K562 (cell line): ENCODE measurements at regions not wholly inside any gene's neighbourhood (a gene's known extent, or its start where the extent isn't known, plus 50 kb on each side); places are given as distances from the start of the nearest gene placed in this dataset.

Experiments
- ATAC-seq: fragments of 200-7000 bp; cut with Tn5 transposase; 3 replicates; pipeline ENCODE4 v1.9.1; 2020; ENCODE audit warnings: moderate library complexity
- BruUV-seq: library from RNA; stranded (reverse); fragments of 400-500 nt; replicated peaks from 2 replicates; lab custom pipeline; 2021; lab: Mats Ljungman, UMichigan
- CTCF ChIA-PET: fragments of 300-600 bp; formaldehyde crosslinking; extraction: SDS; loops from one replicate; lab custom pipeline; 2021; ENCODE audit warnings: low intra/inter-chr PET ratio; lab: Yijun Ruan, JAX
- POLR2A ChIA-PET: fragments of 300-600, 350-650 bp; sonication (Branson Sonifier 250); formaldehyde crosslinking; extraction: SDS; loops from one replicate; lab custom pipeline; 2021; ENCODE audit warnings: antibody characterized with exemption, inconsistent platforms; lab: Yijun Ruan, JAX
- DNase-seq, 4 experiments: peaks; one replicate each; pipeline versions ENCODE4 v3.0.0 to v3.0.0-alpha.2; 2011 to 2018; ENCODE audit warnings: low spot score in 3 of 4, mixed read lengths in 3 of 4; ENCODE audit errors: extremely low read depth in 1 of 4
- FAIRE-seq: peaks from 2 replicates; lab custom pipeline; 2011; peaks lifted over from hg19 to GRCh38; lab: Jason Lieb, UNC
- H2AFZ ChIP-seq: 2 replicates; pipeline ENCODE4 v1.6.0; 2011; ENCODE audit warnings: low read depth, low read length, control low read depth, inconsistent platforms
- H3K27ac ChIP-seq: fragments of 200-600 bp; 3 replicates; pipeline ENCODE4 v1.8.0; 2011; ENCODE audit warnings: low read depth, mild to moderate bottlenecking, control low read depth, inconsistent platforms, low read length, moderate library complexity, mixed read lengths; ENCODE audit errors: extremely low read depth
- H3K27me3 ChIP-seq, 2 experiments: fragments of 300-600 bp in 1 of 2; 2 replicates in 1 of 2; 3 replicates in 1 of 2; pipeline versions ENCODE4 v1.6.0 to v1.8.0; 2011; ENCODE audit warnings: inconsistent platforms in 2 of 2, low read length in 2 of 2, mild to moderate bottlenecking in 1 of 2, mixed read lengths in 1 of 2, moderate library complexity in 1 of 2; ENCODE audit not compliant: control insufficient read depth in 2 of 2, insufficient read depth in 2 of 2
- H3K36me3 ChIP-seq: fragments of 300-600 bp; 3 replicates; pipeline ENCODE4 v1.8.0; 2011; ENCODE audit warnings: mild to moderate bottlenecking, low read length, inconsistent platforms; ENCODE audit not compliant: control insufficient read depth, insufficient read depth
- H3K4me1 ChIP-seq, 2 experiments: fragments of 200-600 bp in 1 of 2; replicated peaks in 1 of 2; 2 replicates in 1 of 2; 3 replicates in 1 of 2; pipeline versions ENCODE4 v1.5.1 to v1.8.0; 2011; ENCODE audit warnings: inconsistent platforms in 2 of 2, low read length in 2 of 2, mild to moderate bottlenecking in 1 of 2, mixed read lengths in 1 of 2, moderate library complexity in 1 of 2; ENCODE audit not compliant: control insufficient read depth in 2 of 2, insufficient read depth in 2 of 2
- H3K4me2 ChIP-seq: 2 replicates; pipeline ENCODE4 v1.6.1; 2011; ENCODE audit warnings: low read length, control low read depth, inconsistent platforms, mixed read lengths; ENCODE audit not compliant: insufficient read depth
- H3K4me3 ChIP-seq: fragments of 200-600 bp; sonication (generic), shearing (Covaris generic); 2 replicates; pipeline ENCODE4 v1.5.1; 2016; ENCODE audit warnings: control low read depth, inconsistent platforms
- H3K79me2 ChIP-seq: fragments of 200-600 bp; 3 replicates; pipeline ENCODE4 v1.8.0; 2011; ENCODE audit warnings: low read length, inconsistent platforms; ENCODE audit not compliant: control insufficient read depth, insufficient read depth
- H3K9ac ChIP-seq, 2 experiments: 2 replicates each; pipeline versions ENCODE4 v1.6.0 to v1.6.1; 2011; ENCODE audit warnings: low read depth in 2 of 2, low read length in 2 of 2, control low read depth in 1 of 2, inconsistent platforms in 1 of 2, mild to moderate bottlenecking in 1 of 2, mixed read lengths in 1 of 2; ENCODE audit not compliant: insufficient read depth in 1 of 2
- H3K9me1 ChIP-seq: one replicate; pipeline ENCODE4 v1.6.0; 2011; ENCODE audit warnings: inconsistent platforms, mild to moderate bottlenecking, low read length, moderate library complexity; ENCODE audit not compliant: control insufficient read depth, insufficient read depth
- H3K9me3 ChIP-seq: replicated peaks from 2 replicates; pipeline ENCODE4 v1.5.1; 2011; ENCODE audit warnings: low read depth, low read length, inconsistent platforms; ENCODE audit not compliant: control insufficient read depth, insufficient read depth
- H4K20me1 ChIP-seq: replicated peaks from 2 replicates; pipeline ENCODE4 v1.6.1; 2011; ENCODE audit warnings: low read length, inconsistent platforms, mixed read lengths; ENCODE audit not compliant: control insufficient read depth, insufficient read depth
- CEBPB ChIP-seq: fragments of 450-650 bp; IDR thresholded peaks from 2 replicates; pipeline ENCODE4 v1.6.1; 2016; ENCODE audit warnings: missing genetic modification characterization, missing compliant biosample characterization
- HINFP ChIP-seq: fragments of 450-650 bp; conservative IDR thresholded peaks from 2 replicates; pipeline ENCODE4 v1.6.1; 2016; ENCODE audit warnings: missing genetic modification characterization, low read depth, mild to moderate bottlenecking, control low read depth, missing compliant biosample characterization
- HNRNPK ChIP-seq: fragments of 200-400 bp; formaldehyde crosslinking; IDR thresholded peaks from one replicate; pipeline ENCODE4 v1.6.1; 2018; ENCODE audit warnings: mild to moderate bottlenecking, low read depth, low read length; ENCODE audit not compliant: poor library complexity, severe bottlenecking
- IRF2 ChIP-seq: sonication (generic); formaldehyde crosslinking; IDR thresholded peaks from 2 replicates; pipeline ENCODE4 v1.8.1; 2022; ENCODE audit warnings: mild to moderate bottlenecking, missing genetic modification reagents
- NFRKB ChIP-seq: fragments of 450-650 bp; IDR thresholded peaks from 2 replicates; pipeline ENCODE4 v1.6.1; 2016; ENCODE audit warnings: low read depth
- NONO ChIP-seq, 2 experiments: fragments of 200-400 bp in 1 of 2; fragments of 450-650 bp in 1 of 2; formaldehyde crosslinking in 1 of 2; IDR thresholded peaks; 2 replicates each; pipeline ENCODE4 v1.6.1; 2017; ENCODE audit warnings: low read depth in 2 of 2, mild to moderate bottlenecking in 2 of 2, moderate library complexity in 2 of 2, low read length in 1 of 2
- PKNOX1 ChIP-seq: fragments of 450-650 bp; IDR thresholded peaks from 2 replicates; pipeline ENCODE4 v1.6.1; 2016
- POLR2H ChIP-seq: IDR thresholded peaks from 2 replicates; pipeline ENCODE4 v1.6.1; 2016; ENCODE audit warnings: missing genetic modification characterization, low read depth, mild to moderate bottlenecking, control low read depth, missing compliant biosample characterization, moderate library complexity
- PTRF ChIP-seq: fragments of 450-650 bp; IDR thresholded peaks from 2 replicates; pipeline ENCODE4 v1.6.1; 2016; ENCODE audit warnings: mild to moderate bottlenecking, missing genetic modification characterization, missing compliant biosample characterization
- ZNF124 ChIP-seq: sonication (generic); formaldehyde crosslinking; IDR thresholded peaks from 2 replicates; pipeline ENCODE4 v1.8.1; 2022; ENCODE audit warnings: missing genetic modification reagents
- WGBS: fragments of 100-300 bp; shearing (Covaris generic); methylation state at CpG from one replicate; pipeline ENCODE4 v1.1.6; 2016; ENCODE audit warnings: low coverage, mixed read lengths; ENCODE audit not compliant: insufficient coverage; ENCODE audit errors: missing lambda C conversion rate; 5-methylcytosine and 5-hydroxymethylcytosine counted together
- in situ Hi-C: fragments of 300-500 bp; cut with MboI; formaldehyde crosslinking; loops from 4 replicates; pipeline ENCODE4 v1.15.0; 2018; ENCODE audit warnings: inconsistent platforms, mixed read lengths
- intact Hi-C: fragments of 100-400 bp; cut with micrococcal nuclease; formaldehyde crosslinking; loops from 2 replicates; pipeline ENCODE4 v1.14.2; 2022
- TF ChIP-seq, protein P1 (sequence below): fragments of 250-450 bp; sonication (Bioruptor Pico); IDR thresholded peaks from 2 replicates; pipeline ENCODE4 v1.4.0; 2020; ENCODE audit warnings: mild to moderate bottlenecking

DNA sequence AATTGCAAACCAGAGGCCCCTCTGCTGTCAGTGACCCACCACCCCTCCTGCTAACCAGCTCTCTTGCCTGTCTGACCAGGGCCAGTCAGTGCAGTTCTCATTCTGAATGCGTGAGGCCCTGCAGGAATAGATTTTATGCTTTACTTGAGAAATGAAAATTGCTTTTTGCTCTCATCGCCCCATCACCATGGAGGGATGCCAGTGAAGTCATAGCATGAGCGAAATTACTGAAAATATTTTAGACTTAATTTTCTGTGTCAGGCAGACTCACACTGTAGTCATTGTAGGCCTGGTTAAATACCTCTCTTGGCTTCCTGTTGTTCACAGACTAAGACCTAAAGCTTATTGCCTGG lies 490.5 kb upstream of the CDH5 start:
- CTCF ChIA-PET, result no interaction called here
- no peaks in the 10 kb centered on the region for H3K79me2 ChIP-seq
- H2AFZ ChIP-seq, result no peak overlapping the region
- H3K9me3 ChIP-seq, result no peaks in the 10 kb centered on the region
- 0% methylated on average over 3 of the region's 3 CpGs for WGBS
- no peak overlapping the region for H3K4me2 ChIP-seq
- BruUV-seq, result no TSS peak
- in situ Hi-C loops, result no loop called here
- no peak for TF ChIP-seq PKNOX1
- no peak for TF ChIP-seq HNRNPK
- no peak for TF ChIP-seq NONO (IDR thresholded peaks at IDR 0.05; ENCODE audit: low read depth in 2 of 2, low read length in 1 of 2)
- no peak for DNase-seq
- H3K4me3 ChIP-seq, result no peak overlapping the region
- FAIRE-seq, result no peak
- no peak for ATAC-seq
- H3K27ac ChIP-seq, result no peak overlapping the region
- no peaks in the 10 kb centered on the region for H3K9me1 ChIP-seq
- no peaks in the 10 kb centered on the region for H3K27me3 ChIP-seq
- H3K4me1 ChIP-seq, result no peaks in the 10 kb centered on the region
- no peaks in the 10 kb centered on the region for H3K36me3 ChIP-seq
- H3K9ac ChIP-seq, result no peak overlapping the region
- no peaks in the 10 kb centered on the region for H4K20me1 ChIP-seq
- POLR2A ChIA-PET, result no interaction called here
- intact Hi-C loops, result no loop called here

- H3K27ac ChIP-seq, result no peak overlapping the region
- no peak for ATAC-seq
- H3K79me2 ChIP-seq, result no peaks in the 10 kb centered on the region
- no peak overlapping the region for H3K4me3 ChIP-seq
- no TSS peak for BruUV-seq
- in situ Hi-C loops (no loop called here), intact Hi-C loops (no loop called here)
- ChIA-PET POLR2A (no interaction called here), CTCF (no interaction called here)
- H3K36me3 ChIP-seq, result no peaks in the 10 kb centered on the region
- no peak overlapping the region for H3K4me2 ChIP-seq
- H3K9me1 ChIP-seq, result no peaks in the 10 kb centered on the region
- H3K9ac ChIP-seq, result no peak overlapping the region
- H3K4me1 ChIP-seq, result no peaks in the 10 kb centered on the region
- FAIRE-seq, result no peak
- no peaks in the 10 kb centered on the region for H4K20me1 ChIP-seq
- no peak for TF ChIP-seq ZNF124 (CRISPR knock-in tag)
- TF ChIP-seq HINFP (tag), result no peak
- no peak for TF ChIP-seq NFRKB
- TF ChIP-seq CEBPB (tag), result no peak
- TF ChIP-seq IRF2 (CRISPR knock-in tag), result no peak
- TF ChIP-seq PTRF (tag), result no peak
- TF ChIP-seq, protein P1, sequence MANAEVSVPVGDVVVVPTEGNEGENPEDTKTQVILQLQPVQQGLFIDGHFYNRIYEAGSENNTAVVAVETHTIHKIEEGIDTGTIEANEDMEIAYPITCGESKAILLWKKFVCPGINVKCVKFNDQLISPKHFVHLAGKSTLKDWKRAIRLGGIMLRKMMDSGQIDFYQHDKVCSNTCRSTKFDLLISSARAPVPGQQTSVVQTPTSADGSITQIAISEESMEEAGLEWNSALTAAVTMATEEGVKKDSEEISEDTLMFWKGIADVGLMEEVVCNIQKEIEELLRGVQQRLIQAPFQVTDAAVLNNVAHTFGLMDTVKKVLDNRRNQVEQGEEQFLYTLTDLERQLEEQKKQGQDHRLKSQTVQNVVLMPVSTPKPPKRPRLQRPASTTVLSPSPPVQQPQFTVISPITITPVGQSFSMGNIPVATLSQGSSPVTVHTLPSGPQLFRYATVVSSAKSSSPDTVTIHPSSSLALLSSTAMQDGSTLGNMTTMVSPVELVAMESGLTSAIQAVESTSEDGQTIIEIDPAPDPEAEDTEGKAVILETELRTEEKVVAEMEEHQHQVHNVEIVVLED (CRISPR knock-in tag), result no peak
- no peak for TF ChIP-seq POLR2H
- no peak for DNase-seq
- no peaks in the 10 kb centered on the region; a peak in 1 of 5 replicates for H3K27me3 ChIP-seq
- H2AFZ ChIP-seq, result no peak overlapping the region
- no peaks in the 10 kb centered on the region for H3K9me3 ChIP-seq
- 3% methylated on average over 6 of the region's 6 CpGs for WGBS
Measured at GRCh38 chr16:65875381-65876055, 491.0 kb upstream of the CDH5 start.
